Neuron (in vitro differentiated cells): ENCODE measurements at regions not wholly inside any gene's neighbourhood (a gene's known extent, or its start where the extent isn't known, plus 50 kb on each side); places are given as distances from the start of the nearest gene placed in this dataset.

Experiments
- H2AFZ ChIP-seq: one replicate; pipeline ENCODE4 v1.6.1; 2013; ENCODE audit warnings: low read depth, mild to moderate bottlenecking, inconsistent platforms, low read length, moderate library complexity
- H3K27me3 ChIP-seq: one replicate; pipeline ENCODE4 v1.6.1; 2013; ENCODE audit warnings: low read length; ENCODE audit not compliant: insufficient read depth
- H3K36me3 ChIP-seq: one replicate; pipeline ENCODE4 v1.6.1; 2013; ENCODE audit warnings: low read length; ENCODE audit not compliant: insufficient read depth
- H3K4me1 ChIP-seq: one replicate; pipeline ENCODE4 v1.6.1; 2013; ENCODE audit warnings: low read length; ENCODE audit not compliant: insufficient read depth
- H3K4me3 ChIP-seq: 2 replicates; pipeline ENCODE4 v1.5.1; 2013; ENCODE audit warnings: mild to moderate bottlenecking, low read length, moderate library complexity
- H3K9me3 ChIP-seq: one replicate; pipeline ENCODE4 v1.6.1; 2013; ENCODE audit warnings: low read length

GRCh38 chr16:24668481-24669061, 60.9 kb upstream of the TNRC6A start:
- no peaks in the 10 kb centered on the region for H3K9me3 ChIP-seq
- H3K27me3 ChIP-seq = no peaks in the 10 kb centered on the region
- H2AFZ ChIP-seq = no peak overlapping the region
- no peaks in the 10 kb centered on the region for H3K36me3 ChIP-seq
- H3K4me1 ChIP-seq = peaks cover 17% of the 10 kb centered on the region
- H3K4me3 ChIP-seq = no peak overlapping the region

- no peaks in the 10 kb centered on the region for H3K36me3 ChIP-seq
- no peaks in the 10 kb centered on the region for H3K9me3 ChIP-seq
- peaks cover 17% of the 10 kb centered on the region for H3K4me1 ChIP-seq
- H3K4me3 ChIP-seq = peak overlapping the region; percentile 8
- H2AFZ ChIP-seq = no peak overlapping the region
- no peaks in the 10 kb centered on the region for H3K27me3 ChIP-seq
These were observed 58.6 kb upstream of the TNRC6A start for GRCh38 chr16:24670623-24671454.

- Histone ChIP-seq H3K4me3 (no peak overlapping the region), H2AFZ (no peak overlapping the region), H3K4me1 (peaks cover 17% of the 10 kb centered on the region), H3K9me3 (no peaks in the 10 kb centered on the region), H3K27me3 (no peaks in the 10 kb centered on the region), H3K36me3 (no peaks in the 10 kb centered on the region)
These were observed 57.9 kb upstream of the TNRC6A start for GRCh38 chr16:24671455-24671954.

DNA sequence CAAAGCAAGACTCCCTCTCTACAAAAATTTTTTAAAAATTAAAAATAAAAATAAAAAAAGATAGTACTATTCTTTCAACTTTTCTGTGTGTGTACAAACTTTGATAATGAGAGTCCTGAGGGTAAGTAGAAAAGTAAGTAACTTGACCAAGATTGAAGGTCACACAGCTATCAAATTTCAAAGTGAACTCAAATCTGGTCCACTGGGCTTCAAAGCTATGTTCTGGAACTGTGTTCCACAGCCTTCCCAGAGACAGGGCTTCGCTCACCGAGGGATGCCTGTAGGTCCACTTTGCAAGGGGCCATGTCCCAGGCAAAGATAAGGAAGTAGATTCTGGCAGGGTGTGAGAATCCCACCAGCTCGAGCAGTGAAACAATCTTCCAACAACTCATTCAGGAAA, 56.3 kb upstream of the TNRC6A start:
- Histone ChIP-seq H3K9me3 (no peaks in the 10 kb centered on the region), H3K4me3 (no peak overlapping the region), H3K36me3 (no peaks in the 10 kb centered on the region), H3K4me1 (peaks cover 17% of the 10 kb centered on the region), H3K27me3 (no peaks in the 10 kb centered on the region), H2AFZ (no peak overlapping the region)

GRCh38 chr16:24674877-24675276, 54.6 kb upstream of the TNRC6A start:
- Histone ChIP-seq H3K4me1 (peaks cover 14% of the 10 kb centered on the region), H3K36me3 (no peaks in the 10 kb centered on the region), H3K4me3 (no peak overlapping the region)

DNA sequence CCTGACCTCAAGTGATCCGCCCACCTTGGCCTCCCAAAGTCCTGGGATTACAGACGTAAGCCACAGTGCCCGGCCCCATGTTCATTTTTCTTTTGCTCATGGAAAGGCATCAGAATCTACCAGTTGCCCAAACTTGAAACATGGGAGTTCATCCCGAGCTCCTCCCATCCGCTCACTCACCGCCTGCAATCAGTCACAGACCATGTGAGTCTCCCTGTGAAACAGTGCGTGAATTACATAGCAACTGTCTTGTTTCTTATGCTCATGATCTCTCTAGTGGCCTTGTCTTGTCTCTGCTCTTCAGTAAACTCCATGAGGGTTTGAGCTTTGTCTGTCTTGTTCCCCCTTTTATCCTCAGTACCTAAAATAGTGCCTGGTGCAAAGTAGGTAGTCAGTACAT, 52.1 kb upstream of the TNRC6A start:
- Histone ChIP-seq H3K4me1 (no peaks in the 10 kb centered on the region), H3K4me3 (no peak overlapping the region), H3K27me3 (no peaks in the 10 kb centered on the region), H3K36me3 (no peaks in the 10 kb centered on the region), H2AFZ (no peak overlapping the region), H3K9me3 (no peaks in the 10 kb centered on the region)

More at GRCh38 chr16:24674877-24675276, 54.6 kb upstream of the TNRC6A start:
- no peaks in the 10 kb centered on the region for H3K27me3 ChIP-seq
- no peak overlapping the region for H2AFZ ChIP-seq
- H3K9me3 ChIP-seq = no peaks in the 10 kb centered on the region
